Nephron (organoid): ENCODE measurements at regions not wholly inside any gene's neighbourhood (a gene's known extent, or its start where the extent isn't known, plus 50 kb on each side); places are given as distances from the start of the nearest gene placed in this dataset.

ENCODE experiments used
- H3K27ac Mint-ChIP-seq, 3 experiments: 2 replicates each; pipeline ENCODE4 v1.8.0; 2020; ENCODE audit warnings: mixed read lengths in 3 of 3, mild to moderate bottlenecking in 2 of 3, moderate library complexity in 1 of 3
- H3K27me3 Mint-ChIP-seq: 2 replicates; pipeline ENCODE4 v1.8.0; 2021; ENCODE audit warnings: low read depth, mild to moderate bottlenecking, moderate library complexity, mixed read lengths
- H3K36me3 Mint-ChIP-seq: 2 replicates; pipeline ENCODE4 v1.8.0; 2020; ENCODE audit warnings: low read depth, mixed read lengths
- H3K4me1 Mint-ChIP-seq: 2 replicates; pipeline ENCODE4 v1.8.0; 2020; ENCODE audit warnings: mixed read lengths
- H3K4me3 Mint-ChIP-seq, 3 experiments: 2 replicates each; pipeline ENCODE4 v1.8.0; 2020; ENCODE audit warnings: mild to moderate bottlenecking in 3 of 3, mixed read lengths in 3 of 3, moderate library complexity in 2 of 3
- H3K9me3 Mint-ChIP-seq: 2 replicates; pipeline ENCODE4 v1.8.0; 2020; ENCODE audit warnings: mixed read lengths
- CTCF ChIP-seq, 3 experiments: fragments of 200-600 bp; sonication (generic); IDR thresholded peaks; one replicate each; pipeline ENCODE4 v1.5.0; 2021; ENCODE audit warnings: antibody characterized with exemption in 3 of 3; ENCODE audit not compliant: unreplicated experiment in 3 of 3

GRCh38 chr1:208593306-208594006 is 349.3 kb upstream of the PLXNA2 start:
- no peak for TF ChIP-seq CTCF (IDR thresholded peaks at IDR 0.05; ENCODE audit: unreplicated experiment in 3 of 3)
- Mint-ChIP-seq H3K9me3 (no peaks in the 10 kb centered on the region), H3K27me3 (peaks cover 7% of the 10 kb centered on the region), H3K4me3 (no peak overlapping the region), H3K27ac (no peak overlapping the region), H3K4me1 (peaks cover 20% of the 10 kb centered on the region), H3K36me3 (no peaks in the 10 kb centered on the region)

- peaks cover 11% of the 10 kb centered on the region for H3K27me3 Mint-ChIP-seq
- no peak for TF ChIP-seq CTCF (IDR thresholded peaks at IDR 0.05; ENCODE audit: unreplicated experiment in 3 of 3)
- no peak overlapping the region for H3K27ac Mint-ChIP-seq
- no peaks in the 10 kb centered on the region for H3K36me3 Mint-ChIP-seq
- H3K9me3 Mint-ChIP-seq = no peaks in the 10 kb centered on the region
- H3K4me1 Mint-ChIP-seq = peaks cover 20% of the 10 kb centered on the region
- H3K4me3 Mint-ChIP-seq = no peak overlapping the region
Observed at GRCh38 chr1:208595236-208595635, 351.1 kb upstream of the PLXNA2 start.

- H3K36me3 Mint-ChIP-seq = no peaks in the 10 kb centered on the region
- TF ChIP-seq CTCF (IDR thresholded peaks at IDR 0.05; ENCODE audit: unreplicated experiment in 3 of 3) = no peak
- peaks cover 11% of the 10 kb centered on the region for H3K27me3 Mint-ChIP-seq
- no peak overlapping the region for H3K4me3 Mint-ChIP-seq
- H3K27ac Mint-ChIP-seq = no peak overlapping the region
- H3K4me1 Mint-ChIP-seq = peaks cover 20% of the 10 kb centered on the region
- H3K9me3 Mint-ChIP-seq = no peaks in the 10 kb centered on the region
Observed at GRCh38 chr1:208595745-208596144, 351.6 kb upstream of the PLXNA2 start.

GRCh38 chr1:208597571-208597970 is 353.4 kb upstream of the PLXNA2 start:
- peaks cover 11% of the 10 kb centered on the region for H3K27me3 Mint-ChIP-seq
- no peaks in the 10 kb centered on the region for H3K9me3 Mint-ChIP-seq
- peaks cover 32% of the 10 kb centered on the region for H3K4me1 Mint-ChIP-seq
- H3K27ac Mint-ChIP-seq = no peak overlapping the region
- TF ChIP-seq CTCF (IDR thresholded peaks at IDR 0.05; ENCODE audit: unreplicated experiment in 3 of 3) = no peak
- H3K36me3 Mint-ChIP-seq = no peaks in the 10 kb centered on the region
- no peak overlapping the region for H3K4me3 Mint-ChIP-seq

GRCh38 chr1:208598021-208598420 is 353.8 kb upstream of the PLXNA2 start:
- no peak for TF ChIP-seq CTCF (IDR thresholded peaks at IDR 0.05; ENCODE audit: unreplicated experiment in 3 of 3)
- Mint-ChIP-seq H3K9me3 (no peaks in the 10 kb centered on the region), H3K36me3 (no peaks in the 10 kb centered on the region), H3K4me3 (no peak overlapping the region), H3K27me3 (peaks cover 11% of the 10 kb centered on the region), H3K27ac (no peak overlapping the region), H3K4me1 (peaks cover 28% of the 10 kb centered on the region)

- H3K27me3 Mint-ChIP-seq = peaks cover 11% of the 10 kb centered on the region
- TF ChIP-seq CTCF (IDR thresholded peaks at IDR 0.05; ENCODE audit: unreplicated experiment in 3 of 3) = no peak
- no peaks in the 10 kb centered on the region for H3K9me3 Mint-ChIP-seq
- no peaks in the 10 kb centered on the region for H3K36me3 Mint-ChIP-seq
- peaks cover 18% of the 10 kb centered on the region for H3K4me1 Mint-ChIP-seq
- H3K4me3 Mint-ChIP-seq = no peak overlapping the region
- H3K27ac Mint-ChIP-seq = no peak overlapping the region
Observed at GRCh38 chr1:208599063-208599462, 354.9 kb upstream of the PLXNA2 start.
